Mucosa of descending colon (tissue), 3 donors: ENCODE measurements at regions not wholly inside any gene's neighbourhood (a gene's known extent, or its start where the extent isn't known, plus 50 kb on each side); places are given as distances from the start of the nearest gene placed in this dataset.
A peak's percentile ranks its signal among the peaks of the same experiment; 100 is the strongest.
"Not testable (repeated sequence)": the region's sequence is repeated elsewhere in the genome, so short reads cannot be mapped to it uniquely, and the experiment has no call there.

ENCODE experiments used
- ATAC-seq: fragments of 200-7000 bp; cut with Tn5 transposase; one replicate; pipeline ENCODE4 v1.9.1; 2020; ENCODE audit warnings: mild to moderate bottlenecking, moderate library complexity
- DNase-seq, 3 donors: peaks; one replicate each; pipeline ENCODE4 v3.0.0-alpha.2; 2020
- H3K36me3 ChIP-seq: fragments of 200-600 bp; one replicate; pipeline ENCODE4 v1.8.0; 2021; ENCODE audit warnings: low read depth, mild to moderate bottlenecking
- H3K4me1 ChIP-seq: fragments of 200-600 bp; one replicate; pipeline ENCODE4 v1.8.0; 2021; ENCODE audit warnings: low read depth, mild to moderate bottlenecking
- H3K4me3 ChIP-seq: fragments of 200-600 bp; one replicate; pipeline ENCODE4 v1.8.0; 2021; ENCODE audit warnings: mild to moderate bottlenecking
- H3K9me3 ChIP-seq: fragments of 200-600 bp; one replicate; pipeline ENCODE4 v1.8.0; 2021; ENCODE audit warnings: mild to moderate bottlenecking
- intact Hi-C, 2 donors: fragments of 100-400 bp; cut with DNase I in 1 of 2; cut with micrococcal nuclease in 1 of 2; formaldehyde crosslinking; loops; one replicate each; pipeline versions ENCODE4 v1.11.0 to v1.11.1; 2022; cut with DNase I, micrococcal nuclease
- TF ChIP-seq, protein P1 (sequence below): fragments of 200-600 bp; IDR thresholded peaks from one replicate; pipeline ENCODE4 v1.8.0; 2022; ENCODE audit warnings: antibody characterized with exemption, mild to moderate bottlenecking
- donor health status: DM: no; HTN: no; CAD: no; lungs with moderate emphysema.
- donor health status: DM: no; HTN: no; CAD: no.
- donor health status: DM: no; HTN: yes; CAD: no.

DNA sequence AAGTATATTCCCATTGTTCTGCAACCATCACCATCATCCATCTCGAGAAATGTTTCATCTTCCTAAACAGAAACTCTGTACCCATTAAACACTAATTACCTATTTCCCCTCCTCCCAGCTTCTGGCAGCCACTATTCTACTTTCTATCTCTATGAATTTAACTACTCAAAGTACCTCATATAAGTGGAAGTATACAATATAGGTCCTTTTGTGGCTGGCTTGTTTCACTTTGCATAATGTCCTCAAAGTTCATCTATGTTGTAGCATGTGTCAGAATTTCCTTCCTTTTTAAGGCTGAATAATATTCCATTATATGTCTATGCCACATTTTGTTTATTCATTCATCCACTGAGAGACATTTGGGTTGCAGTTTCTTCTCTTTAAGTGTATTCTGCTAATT, 159.4 kb downstream of the KCNRG start:
- DNase-seq (no peak), ATAC-seq (no peak)
- TF ChIP-seq, protein P1, sequence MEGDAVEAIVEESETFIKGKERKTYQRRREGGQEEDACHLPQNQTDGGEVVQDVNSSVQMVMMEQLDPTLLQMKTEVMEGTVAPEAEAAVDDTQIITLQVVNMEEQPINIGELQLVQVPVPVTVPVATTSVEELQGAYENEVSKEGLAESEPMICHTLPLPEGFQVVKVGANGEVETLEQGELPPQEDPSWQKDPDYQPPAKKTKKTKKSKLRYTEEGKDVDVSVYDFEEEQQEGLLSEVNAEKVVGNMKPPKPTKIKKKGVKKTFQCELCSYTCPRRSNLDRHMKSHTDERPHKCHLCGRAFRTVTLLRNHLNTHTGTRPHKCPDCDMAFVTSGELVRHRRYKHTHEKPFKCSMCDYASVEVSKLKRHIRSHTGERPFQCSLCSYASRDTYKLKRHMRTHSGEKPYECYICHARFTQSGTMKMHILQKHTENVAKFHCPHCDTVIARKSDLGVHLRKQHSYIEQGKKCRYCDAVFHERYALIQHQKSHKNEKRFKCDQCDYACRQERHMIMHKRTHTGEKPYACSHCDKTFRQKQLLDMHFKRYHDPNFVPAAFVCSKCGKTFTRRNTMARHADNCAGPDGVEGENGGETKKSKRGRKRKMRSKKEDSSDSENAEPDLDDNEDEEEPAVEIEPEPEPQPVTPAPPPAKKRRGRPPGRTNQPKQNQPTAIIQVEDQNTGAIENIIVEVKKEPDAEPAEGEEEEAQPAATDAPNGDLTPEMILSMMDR: no peak
- Histone ChIP-seq H3K36me3 (no peaks in the 10 kb centered on the region), H3K4me1 (no peaks in the 10 kb centered on the region), H3K9me3 (no peaks in the 10 kb centered on the region), H3K4me3 (no peak overlapping the region)
- intact Hi-C loops: no loop called here

DNA sequence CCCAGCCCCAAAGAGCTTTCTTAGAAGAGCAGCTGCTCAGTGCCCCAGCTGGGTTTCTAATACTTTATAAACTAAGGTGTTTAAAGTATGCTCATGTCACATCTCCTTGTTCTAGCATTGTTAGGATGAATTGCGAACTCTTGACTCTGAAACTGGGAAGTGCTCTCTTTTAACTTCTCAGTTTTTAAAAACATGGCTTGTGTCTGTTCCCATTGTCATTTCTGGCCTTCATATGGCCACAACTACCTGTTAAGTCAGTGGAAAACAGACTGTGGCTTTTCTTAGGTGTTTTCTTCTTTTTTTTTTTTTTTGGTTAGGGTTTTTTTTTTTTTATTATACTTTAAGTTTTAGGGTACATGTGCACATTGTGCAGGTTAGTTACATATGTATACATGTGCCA, 164.7 kb downstream of the KCNRG start:
- no peak for DNase-seq
- TF ChIP-seq, protein P1: no peak
- H3K4me1 ChIP-seq: no peaks in the 10 kb centered on the region
- no peak for ATAC-seq
- no peak overlapping the region for H3K4me3 ChIP-seq
- no peaks in the 10 kb centered on the region for H3K36me3 ChIP-seq
- no peaks in the 10 kb centered on the region for H3K9me3 ChIP-seq
- intact Hi-C loops: no loop called here

DNA sequence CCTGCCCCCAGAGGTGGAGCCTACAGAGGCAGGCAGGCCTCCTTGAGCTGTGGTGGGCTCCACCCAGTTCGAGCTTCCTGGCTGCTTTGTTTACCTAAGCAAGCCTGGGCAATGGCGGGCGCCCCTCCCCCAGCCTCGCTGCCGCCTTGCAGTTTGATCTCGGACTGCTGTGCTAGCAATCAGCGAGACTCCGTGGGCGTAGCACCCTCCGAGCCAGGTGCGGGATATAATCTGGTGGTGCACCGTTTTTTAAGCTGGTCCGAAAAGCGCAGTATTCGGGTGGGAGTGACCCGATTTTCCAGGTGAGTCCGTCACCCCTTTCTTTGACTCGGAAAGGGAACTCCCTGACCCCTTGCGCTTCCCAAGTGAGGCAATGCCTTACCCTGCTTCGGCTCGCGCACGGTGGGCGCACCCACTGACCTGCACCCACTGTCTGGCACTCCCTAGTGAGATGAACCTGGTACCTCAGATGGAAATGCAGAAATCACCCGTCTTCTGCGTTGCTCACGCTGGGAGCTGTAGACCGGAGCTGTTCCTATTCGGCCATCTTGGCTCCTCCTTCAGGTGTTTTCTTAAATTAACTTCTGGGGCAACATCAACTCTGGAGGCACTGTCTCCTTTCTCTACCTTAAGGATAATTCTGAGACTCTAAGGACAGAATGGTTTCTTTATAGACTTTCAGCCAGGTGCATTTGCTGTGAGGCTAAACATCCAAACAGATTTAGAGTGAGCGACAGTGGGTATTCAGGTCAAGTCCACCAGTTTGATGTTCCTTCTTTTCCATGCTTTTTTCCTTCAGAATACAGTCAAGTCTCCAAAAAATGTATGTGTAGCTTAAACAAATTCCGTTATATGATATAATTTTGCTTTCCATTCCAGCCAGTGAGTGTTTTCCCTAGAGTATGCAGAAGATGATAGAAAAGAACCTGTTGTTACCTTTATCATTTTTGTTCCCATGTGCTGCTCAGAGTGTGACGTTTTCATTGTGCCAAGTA, 170.8 kb downstream of the KCNRG start:
- ATAC-seq, H3K9me3 ChIP-seq, H3K36me3 ChIP-seq, H3K4me1 ChIP-seq, intact Hi-C loops: not testable (repeated sequence)
- H3K4me3 ChIP-seq: peak overlapping the region; percentile 11
- DNase-seq: peak in 1 of 3 donors; percentile 49

DNA sequence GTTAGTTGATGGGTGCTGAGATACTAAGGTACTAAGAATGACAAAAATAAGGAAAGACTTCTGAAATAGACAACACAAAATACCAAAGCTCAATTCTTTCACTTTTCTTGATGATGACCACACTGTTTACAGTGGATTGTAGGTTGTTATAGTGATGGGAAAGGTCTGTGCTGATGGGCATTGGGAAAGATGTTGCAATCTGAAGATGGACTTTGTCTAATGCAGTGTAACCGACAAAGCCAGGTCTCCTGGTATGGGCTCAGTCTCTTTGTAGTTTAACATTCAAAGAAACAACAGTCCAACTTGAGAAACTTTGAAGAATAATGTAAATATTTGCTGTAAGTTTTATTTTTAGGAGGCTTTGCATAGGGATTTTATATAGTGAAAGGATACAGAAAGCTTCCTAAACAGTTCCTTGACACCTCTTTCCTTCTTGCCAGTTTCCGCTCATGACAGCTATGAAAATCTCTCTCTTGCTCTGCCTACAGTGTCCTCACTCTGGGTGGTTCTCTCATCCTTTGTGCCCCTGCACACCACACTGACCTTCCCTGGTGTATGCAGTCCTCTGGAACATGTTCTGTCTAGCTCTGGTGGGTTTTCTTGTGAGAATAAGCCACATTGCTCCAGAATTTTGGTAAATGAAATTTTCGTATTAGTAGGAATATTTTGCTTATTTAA, 172.2 kb downstream of the KCNRG start:
- ATAC-seq (no peak), DNase-seq (no peak)
- TF ChIP-seq, protein P1: no peak
- no peaks in the 10 kb centered on the region for H3K9me3 ChIP-seq
- H3K36me3 ChIP-seq: no peaks in the 10 kb centered on the region
- H3K4me3 ChIP-seq: no peak overlapping the region
- H3K4me1 ChIP-seq: no peaks in the 10 kb centered on the region
- intact Hi-C loops: no loop called here

DNA sequence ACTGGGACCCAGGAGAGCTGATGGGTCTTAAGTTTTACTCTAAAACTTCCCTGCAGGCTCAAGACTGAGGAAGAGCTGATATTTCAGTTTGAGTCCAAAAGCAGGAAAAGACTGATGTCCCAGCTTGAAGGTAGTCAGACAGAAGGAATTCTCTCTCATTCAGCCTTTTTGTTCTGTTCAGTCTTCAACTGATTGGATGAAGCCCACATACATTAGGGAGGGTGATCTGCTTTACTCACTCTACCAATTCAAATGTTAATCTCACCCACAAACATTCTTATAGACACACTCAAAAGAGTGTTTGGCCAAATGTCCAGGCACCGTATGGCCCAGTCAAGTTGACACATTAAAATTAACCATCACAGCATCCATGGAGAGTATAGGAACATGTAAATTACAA, 173.5 kb downstream of the KCNRG start:
- TF ChIP-seq, protein P1: no peak
- no peaks in the 10 kb centered on the region for H3K9me3 ChIP-seq
- ATAC-seq: no peak
- H3K36me3 ChIP-seq: no peaks in the 10 kb centered on the region
- intact Hi-C loops: no loop called here
- no peaks in the 10 kb centered on the region for H3K4me1 ChIP-seq
- DNase-seq: no peak
- H3K4me3 ChIP-seq: no peak overlapping the region

DNA sequence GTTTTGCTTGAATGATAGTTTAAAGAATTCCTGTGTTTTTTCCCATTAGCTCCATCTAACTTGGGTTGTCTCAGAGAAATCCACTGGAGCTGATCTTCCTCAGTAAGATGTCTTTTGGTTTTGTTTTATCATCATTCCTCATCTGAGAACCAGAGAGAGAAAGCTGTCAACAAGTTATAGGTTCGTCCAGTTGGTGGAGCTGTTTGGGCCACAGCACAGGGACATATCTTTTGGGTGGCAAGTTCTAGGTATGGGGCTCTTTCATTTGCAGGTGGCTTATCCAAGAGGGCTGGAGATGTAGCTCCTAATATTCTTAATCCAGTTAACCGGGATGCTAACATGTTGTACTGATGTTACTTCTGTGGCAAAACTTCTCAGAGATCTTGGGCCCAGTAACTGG, 174.2 kb downstream of the KCNRG start:
- Histone ChIP-seq H3K36me3 (no peaks in the 10 kb centered on the region), H3K4me3 (no peak overlapping the region), H3K9me3 (no peaks in the 10 kb centered on the region), H3K4me1 (no peaks in the 10 kb centered on the region)
- TF ChIP-seq, protein P1: no peak
- intact Hi-C loops: no loop called here
- ATAC-seq (no peak), DNase-seq (no peak)
